Fibroblast of the conjunctiva (primary cell): ENCODE measurements at regions not wholly inside any gene's neighbourhood (a gene's known extent, or its start where the extent isn't known, plus 50 kb on each side); places are given as distances from the start of the nearest gene placed in this dataset.

Source experiments
- DNase-seq: peaks from one replicate; pipeline ENCODE4 v3.0.0-alpha.2; 2010; ENCODE audit warnings: low read depth

DNA sequence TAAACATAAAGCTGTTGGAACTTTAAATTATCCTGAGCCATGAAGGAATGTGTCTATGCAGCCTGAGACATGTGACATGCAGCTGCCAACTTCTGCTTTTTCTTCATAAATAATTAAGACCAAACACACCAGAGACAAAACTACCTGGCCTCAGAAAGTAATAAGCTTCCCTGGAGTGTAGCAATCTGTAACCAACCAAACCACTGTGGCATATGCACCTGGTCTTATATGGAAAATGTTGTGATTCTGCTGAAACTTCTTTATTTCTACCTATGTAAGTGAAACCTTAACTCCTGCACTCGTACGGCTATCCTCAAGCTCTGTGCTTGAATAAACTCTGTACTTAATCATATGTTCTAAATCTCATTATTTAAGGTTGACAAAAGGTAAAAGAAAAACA is 515.0 kb downstream of the TMEM182 start:
- no peak for DNase-seq

DNA sequence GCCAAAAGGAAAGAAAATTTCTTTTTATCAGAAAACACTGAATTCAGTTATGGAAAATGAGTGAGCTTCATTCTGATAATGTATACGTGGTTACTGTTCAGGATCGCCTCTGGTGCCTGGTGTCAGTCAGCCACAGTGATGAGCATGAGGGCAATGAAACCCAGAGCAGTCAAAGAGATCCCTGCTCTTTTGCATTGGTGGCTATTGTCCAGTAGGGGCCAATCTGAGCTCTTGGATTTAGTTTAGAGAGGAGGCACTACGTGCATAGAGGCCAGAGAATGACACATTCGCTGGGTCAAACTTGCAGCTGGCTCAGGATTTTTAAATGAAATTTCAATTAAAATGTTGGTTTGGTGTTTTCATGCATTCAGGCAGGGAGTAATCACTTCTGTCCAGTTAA is 522.9 kb downstream of the TMEM182 start:
- no peak for DNase-seq

DNA sequence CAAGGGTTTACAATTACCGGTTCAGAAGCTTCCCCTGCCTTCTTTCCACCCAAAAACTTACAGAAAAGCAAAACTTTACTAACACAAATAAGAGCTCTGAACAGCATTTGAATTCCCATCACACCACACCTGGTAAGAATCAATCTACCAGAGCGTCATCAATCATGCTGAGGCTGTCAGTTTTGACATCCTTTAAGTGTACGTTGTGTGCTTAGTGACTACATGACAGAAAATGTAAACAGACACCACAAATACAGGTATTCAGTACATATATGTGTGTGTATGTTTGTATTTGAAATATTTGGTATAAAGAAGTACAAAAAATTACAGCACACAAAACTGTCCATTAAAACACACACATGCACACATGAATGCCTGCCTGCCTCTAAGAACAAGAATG is 523.5 kb downstream of the TMEM182 start:
- no peak for DNase-seq

DNA sequence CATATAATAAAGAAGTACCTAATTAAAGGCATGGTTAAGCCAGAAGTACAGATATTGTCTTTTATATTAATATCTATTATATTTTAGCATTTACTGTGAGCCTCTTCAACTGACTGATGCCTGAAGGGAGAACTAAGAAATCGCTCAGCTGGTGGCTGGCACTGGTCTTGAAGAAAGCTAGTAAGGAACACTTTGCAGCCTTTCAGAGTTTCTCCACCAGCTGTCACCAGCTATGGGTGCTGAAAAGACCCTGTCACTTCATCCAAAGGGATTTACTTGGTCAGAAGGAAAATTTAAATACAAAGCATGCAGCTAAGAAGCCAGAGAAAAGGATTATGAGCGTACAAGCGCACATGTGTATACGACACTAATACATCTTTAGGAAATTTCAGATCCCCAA is 525.9 kb downstream of the TMEM182 start:
- DNase-seq = no peak

DNA sequence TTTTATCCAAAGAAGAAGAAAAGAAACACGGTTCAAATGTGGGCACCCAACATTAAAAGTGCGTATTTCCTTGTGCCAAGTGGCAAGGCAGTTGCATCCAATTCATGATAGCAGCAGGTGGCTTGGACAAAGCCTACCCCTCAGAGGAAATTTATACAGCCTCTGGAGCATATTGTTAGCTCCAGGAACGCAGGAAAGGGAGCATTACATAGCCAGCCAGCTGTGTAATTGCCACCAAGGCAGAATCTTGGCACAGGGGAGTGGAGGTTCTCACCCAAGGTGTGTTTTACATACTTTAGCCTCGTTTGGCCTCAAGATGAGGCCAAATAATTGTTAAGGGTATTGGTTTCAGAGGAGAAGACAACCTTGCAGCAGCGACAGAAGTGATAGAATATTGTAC is 526.9 kb downstream of the TMEM182 start:
- DNase-seq = no peak

DNA sequence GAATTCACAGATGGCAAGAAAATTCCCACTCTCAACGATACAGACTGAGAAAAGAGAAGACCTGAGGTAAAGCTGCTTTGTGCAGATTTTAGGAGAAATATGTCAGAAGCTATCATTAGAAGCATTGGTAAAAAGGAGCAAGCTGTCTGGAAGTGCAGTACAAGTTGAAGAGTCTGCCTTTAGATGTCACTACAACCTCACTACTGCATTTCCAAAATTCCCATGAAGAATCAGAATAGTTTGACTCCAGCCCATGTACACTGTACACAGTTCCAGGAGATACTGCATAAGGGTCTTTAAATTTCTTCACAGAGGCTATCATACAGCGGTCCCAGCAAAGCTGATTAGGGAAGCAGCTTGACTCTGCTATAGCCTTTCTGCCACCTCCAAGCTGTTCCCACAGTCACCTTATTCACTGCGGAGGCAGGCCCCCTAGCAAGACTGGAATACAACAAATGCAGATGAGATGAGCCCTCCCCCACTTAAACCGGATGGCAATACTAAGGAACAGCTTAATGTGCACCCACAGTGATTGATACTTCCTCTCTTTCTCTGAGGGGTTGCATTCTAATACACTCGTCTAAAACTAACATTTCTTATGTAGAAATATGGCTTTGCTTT is 527.4 kb downstream of the TMEM182 start:
- no peak for DNase-seq

DNA sequence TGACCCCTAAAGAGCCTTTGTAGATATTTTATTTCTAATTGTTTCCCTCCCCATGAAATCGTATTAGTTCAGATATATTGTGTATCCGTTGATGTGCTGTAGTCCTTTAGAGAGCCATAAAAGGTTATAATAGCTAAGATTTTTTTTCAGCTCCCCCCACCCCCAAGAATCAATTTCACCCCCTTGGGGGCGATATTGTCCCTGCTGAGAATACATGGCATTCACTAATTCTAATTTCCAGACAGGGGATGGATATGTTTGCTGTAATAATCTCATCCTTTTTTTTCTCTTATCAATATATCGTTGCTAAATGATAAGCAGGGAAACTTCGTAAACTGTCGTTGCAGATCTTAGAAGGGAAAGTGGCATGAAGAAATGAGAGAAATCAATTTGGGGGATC is 530.7 kb downstream of the TMEM182 start:
- DNase-seq = no peak

DNA sequence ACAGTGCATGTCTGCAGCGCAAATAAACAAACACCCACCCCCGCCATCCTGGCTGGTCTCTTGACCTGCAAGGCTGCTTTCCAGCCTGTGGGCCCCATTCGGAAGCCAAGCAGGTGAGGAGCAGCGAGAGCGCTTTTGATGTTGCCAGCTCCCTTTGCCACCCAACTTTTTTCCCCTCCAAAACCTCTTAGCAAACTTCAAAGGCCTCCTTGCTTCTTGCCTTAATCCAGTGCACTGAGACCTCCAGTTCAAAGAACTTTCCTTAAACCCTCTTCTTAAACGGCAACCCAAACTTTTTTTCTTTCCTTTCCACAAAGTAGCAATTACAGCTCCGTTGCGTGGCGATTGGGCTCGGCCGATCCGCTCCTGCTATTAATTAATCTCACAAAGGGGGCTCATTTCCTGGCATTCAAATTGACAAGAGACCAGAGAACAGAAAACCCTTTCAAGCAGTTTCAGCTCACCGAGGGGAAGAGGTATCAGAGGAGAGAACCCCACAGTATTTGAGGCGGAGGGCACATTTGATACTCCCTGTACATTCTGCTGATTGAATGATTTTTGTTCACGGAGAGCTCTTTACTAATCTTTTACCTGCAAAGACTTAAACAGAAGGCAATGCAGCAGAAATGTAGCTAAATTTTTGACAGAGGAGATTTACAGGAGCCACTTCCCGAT is 531.4 kb downstream of the TMEM182 start:
- DNase-seq = no peak

DNA sequence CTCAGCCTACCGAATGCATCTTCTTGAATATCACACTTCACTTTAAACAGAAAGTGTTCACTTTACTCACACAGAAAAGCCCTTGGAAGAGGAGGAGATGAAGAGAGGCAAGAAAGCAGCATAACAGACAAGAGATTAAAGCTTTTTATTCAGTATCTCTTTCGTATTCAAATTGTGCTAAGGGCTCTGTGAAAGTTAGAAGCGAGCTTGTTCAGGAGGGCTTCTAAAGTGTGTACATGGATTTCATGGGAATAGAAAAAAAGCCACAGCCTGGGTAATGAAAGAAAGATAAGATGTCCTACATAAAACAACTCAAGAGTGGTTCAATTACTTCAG is 531.9 kb downstream of the TMEM182 start:
- no peak for DNase-seq

DNA sequence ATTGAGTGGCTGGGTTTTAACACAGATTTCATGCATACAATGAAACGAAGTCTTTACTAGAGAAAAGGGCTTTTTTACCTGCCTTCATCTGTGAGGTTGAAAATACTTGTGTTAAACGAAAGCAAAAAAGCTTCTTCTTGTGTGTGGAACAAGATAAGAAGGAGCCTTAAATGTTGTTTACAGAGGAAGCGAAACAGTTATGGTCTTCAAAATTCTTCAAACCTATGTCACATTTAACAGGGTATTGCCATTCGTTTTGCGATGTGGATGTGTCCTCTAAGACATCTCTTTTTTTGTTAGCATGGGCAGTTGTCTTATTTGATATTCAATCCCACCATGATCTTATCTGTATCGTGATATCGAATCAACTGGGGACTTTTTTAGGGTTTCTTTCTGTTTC is 532.6 kb downstream of the TMEM182 start:
- DNase-seq = no peak

DNA sequence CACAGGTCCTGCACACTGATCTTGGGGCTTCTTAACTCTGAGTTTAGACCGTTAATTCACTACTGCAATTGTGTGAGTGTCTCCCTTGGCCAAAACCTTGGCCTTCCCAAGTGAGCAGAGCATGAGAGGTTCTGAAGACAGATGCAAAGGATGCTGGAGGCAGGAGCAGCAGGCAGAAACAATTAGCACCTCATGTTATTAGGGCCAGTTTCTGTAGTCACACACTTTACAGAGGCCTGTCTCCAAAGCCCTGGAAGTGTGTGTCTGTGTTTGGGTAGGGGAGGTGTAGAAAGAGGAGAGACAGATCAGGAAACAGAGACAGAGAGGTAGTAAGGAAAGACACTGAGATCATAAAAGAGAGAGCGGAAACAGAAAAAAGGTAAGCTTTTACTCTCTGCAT is 533.8 kb downstream of the TMEM182 start:
- DNase-seq = no peak

DNA sequence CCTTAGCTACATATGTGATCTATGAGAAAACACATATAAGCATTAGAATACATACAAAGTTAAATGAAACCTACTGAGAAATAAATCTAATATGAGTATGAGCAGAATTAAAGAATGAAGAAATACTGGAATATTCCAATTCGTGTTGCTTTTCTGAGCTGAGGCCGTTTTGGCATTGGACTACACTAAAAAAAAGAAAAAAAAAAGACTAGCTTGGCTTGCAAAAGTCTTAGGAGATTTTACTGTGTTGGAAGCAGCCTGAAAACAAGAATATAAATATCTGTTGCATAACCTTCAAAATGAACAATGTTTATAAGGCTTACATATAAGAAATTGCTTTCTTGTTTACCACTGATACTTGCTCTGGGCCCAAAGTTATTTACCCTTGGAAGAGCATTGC is 562.8 kb downstream of the TMEM182 start:
- no peak for DNase-seq

DNA sequence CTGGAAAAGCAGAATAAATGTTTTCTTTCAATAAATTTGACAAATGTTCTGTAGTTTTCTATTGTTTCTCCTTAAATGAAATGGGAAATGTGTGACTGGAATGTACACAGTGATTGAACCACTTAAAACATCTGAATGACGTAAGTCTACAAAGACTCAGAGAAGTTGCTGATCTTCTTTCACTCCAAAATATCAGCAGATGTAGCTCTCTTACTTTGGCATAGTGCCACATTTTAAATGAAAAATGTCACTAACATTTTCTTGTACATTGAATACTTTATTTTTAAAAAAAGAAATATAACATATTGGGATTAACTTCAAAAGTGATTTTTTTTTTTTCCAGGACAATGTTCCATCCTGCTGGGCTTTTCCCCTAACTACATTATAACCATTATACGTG is 565.6 kb downstream of the TMEM182 start:
- DNase-seq = no peak

DNA sequence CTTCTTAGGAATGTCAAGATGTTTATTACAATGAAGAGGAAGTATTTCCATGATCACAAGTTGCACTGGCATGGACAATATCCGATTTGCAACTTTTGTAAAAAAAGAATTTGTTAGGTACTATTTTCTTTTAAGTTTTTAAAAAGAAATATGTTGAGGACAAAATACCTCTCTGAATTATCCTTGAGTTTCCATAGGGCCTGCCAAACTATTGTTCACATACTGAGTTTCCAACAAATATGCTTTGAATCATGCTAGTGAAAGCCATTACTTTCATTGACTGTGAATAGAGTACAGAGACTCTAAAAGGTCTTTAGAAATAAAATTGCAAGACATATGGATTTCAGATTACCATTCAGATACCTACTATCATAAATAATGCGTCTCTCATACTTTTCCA is 566.1 kb downstream of the TMEM182 start:
- DNase-seq = no peak

DNA sequence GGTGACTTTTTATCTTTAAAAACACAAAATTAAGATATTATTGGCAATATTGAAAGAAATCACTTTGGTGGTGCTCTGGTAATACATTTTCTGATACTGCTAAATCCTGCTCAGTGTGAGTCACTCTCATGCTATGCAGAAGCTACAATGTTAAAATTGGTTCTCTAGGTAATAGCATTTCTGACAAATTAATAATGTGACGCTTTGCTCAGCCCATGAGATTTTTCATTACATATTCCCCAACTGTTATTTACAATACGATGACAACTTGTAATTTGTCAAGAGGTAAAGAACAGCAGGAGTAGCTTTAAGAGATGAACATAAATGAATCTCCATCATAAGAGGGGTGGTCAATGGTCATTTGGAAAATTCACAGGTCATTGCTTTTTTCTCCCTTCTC is 573.6 kb downstream of the TMEM182 start:
- DNase-seq = no peak

DNA sequence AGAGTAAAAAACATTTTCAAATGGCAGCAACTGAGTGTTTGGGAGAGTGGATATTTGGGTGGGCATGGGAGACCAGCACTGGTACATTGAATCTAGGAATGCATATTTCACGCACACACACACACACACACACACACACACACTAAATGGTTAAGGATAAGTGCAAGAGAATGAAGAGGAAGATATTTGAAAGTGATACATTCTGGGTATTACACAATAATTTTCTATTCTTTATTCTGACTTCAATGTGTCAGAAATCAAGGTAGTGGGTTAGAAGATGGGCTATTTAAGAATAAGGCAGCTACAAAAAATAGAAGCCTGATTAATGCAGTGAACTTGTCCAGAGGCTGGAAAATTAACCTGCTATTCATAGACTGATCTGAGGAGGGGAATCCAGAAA is 577.0 kb downstream of the TMEM182 start:
- DNase-seq = no peak

DNA sequence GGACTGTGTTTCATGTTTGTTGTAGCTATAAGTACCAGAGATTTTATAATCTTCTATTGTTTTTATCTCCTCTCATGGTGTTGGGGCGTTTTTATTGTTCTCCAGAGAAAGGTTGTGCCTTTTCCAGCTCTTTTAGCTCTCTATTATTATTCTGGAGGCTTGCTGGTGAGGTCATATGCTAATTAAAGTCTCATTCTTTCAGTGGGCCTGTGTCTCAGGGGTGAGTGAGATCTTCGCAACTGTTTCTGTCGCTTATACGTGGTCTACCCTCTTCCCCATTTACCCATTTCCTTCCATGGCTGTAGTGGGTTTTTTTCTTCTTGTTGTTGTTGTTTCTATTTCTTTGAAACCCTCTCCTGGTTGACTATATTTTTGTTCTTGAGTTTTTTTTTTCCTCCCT is 584.9 kb downstream of the TMEM182 start:
- DNase-seq = no peak

DNA sequence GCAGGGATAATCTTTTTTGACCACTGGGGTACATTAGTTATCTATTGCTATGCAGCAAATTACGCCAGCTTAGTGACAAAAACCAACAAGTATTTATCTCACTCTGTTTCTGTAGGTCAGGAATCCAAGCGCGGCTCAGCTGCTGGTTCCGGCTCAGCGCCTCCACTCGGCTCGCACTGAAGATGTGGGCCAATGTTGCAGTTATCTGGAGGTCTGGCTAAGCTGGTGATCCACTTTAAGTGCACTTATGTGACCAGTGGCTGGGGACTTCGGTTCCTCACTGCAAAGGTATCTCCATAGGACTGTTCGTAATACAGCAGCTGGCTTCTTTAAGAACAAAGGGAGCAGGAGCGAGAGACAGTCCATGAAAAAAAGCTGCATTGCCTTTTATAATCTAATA is 591.9 kb downstream of the TMEM182 start:
- DNase-seq = no peak

DNA sequence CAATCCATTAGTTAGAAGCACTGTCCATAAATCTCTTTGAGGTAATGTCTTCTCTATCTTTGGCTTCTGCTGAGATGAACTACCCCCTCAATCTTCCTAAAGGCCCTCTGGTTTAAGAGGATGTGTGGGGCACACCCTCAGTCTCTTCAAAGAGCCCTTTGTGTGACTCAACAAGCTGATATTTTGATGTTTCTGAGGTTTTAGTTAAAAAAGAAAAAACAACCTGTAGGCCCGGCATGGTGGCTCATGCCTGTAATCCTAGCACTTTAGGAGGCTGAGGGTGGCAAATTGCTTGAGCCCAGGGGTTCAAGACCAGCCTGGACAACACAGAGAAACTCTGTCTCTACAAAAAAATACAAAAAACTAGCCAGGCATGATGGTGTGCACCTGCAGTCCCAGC is 593.5 kb downstream of the TMEM182 start:
- no peak for DNase-seq

DNA sequence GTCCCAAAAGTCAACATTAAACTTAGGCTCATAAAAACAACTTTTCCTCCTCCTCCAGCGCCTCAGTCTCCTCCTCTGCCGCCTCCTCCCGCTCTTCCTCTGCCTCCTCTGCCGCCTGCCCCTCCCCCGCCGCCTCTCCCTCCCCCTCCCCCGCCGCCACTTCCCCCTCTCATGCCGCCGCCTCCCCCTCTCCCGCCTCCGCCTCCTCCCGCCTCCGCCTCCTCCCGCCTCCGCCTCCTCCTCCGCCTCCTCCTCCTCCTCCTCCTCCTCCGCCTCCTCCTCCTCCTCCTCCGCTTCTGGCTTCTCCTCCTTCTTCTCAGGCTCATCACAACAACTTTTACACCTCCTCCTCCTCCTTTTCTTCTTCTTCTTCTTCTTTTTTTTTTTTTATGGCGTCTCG is 599.9 kb downstream of the TMEM182 start:
- no peak for DNase-seq

DNA sequence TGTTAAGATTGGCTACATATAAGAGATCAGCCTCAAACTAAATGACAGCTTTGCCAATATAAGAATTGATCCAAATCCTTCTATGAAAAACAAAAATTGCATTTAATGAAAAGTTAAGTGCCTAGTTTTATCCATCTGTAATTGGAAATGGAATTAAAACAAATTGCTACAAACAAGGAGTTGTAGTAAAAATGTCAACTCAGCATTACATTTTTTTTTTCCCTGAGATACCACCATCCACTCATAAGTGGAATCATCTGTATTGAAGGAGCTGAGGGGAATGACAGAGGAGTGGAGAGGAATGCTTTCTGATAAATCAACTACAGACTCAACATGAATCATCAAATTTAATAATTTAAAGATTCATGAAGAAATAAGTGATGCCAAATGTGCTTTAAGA is 601.8 kb downstream of the TMEM182 start:
- DNase-seq = no peak

DNA sequence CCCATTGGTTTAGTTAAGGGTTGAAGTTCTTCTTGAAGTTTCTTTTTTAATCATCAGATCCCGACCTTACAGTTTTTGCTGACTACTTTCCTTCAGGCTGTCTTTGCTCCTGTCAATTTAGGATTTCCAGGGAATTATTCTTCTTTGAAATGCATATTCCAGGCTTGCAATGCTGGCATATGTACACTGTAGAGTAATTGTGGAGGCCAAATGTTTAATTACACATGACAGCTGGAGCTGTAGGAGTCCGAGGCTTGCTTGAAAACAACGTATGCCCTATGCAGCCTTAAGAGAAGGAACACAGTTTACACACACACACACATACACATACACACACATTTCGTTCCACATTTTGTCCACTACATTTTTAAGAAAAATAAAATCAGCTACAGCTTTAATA is 602.3 kb downstream of the TMEM182 start:
- no peak for DNase-seq

DNA sequence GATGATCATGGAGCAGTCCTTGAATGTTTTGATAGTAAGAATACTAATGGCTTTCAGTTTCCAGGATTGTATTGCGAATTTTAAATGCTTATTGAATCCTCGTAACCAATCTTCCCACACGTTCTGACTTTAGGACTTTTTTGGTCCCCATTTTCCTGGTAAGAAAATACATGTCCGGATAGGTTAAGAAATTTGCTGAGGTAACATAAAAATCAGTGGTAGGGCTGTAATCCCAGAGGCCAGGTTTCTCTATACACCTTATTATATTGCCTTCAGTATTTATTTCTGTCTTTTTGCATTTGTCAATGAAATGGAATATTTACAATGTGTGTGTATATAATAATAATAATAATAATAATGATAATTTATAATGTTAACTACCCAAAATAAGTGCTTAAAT is 603.2 kb downstream of the TMEM182 start:
- no peak for DNase-seq

DNA sequence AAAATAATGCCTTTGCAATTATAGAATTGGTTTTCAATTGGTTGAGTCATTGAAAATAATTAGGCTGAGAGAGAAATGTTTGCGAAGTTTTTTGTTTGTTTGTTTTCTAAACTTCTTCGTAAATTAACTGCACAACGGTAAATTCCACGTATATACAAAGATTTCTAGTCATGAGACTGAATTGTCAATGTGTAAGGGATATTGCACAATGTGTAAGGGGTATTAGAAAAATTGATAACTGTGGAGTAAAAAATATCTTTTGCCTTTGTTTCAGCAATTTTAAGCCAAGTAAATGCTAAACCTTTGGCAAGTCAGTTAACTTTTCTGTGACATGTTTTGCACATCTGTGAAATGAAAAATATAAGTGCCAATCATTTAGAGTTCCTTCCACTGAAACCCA is 606.0 kb downstream of the TMEM182 start:
- no peak for DNase-seq

DNA sequence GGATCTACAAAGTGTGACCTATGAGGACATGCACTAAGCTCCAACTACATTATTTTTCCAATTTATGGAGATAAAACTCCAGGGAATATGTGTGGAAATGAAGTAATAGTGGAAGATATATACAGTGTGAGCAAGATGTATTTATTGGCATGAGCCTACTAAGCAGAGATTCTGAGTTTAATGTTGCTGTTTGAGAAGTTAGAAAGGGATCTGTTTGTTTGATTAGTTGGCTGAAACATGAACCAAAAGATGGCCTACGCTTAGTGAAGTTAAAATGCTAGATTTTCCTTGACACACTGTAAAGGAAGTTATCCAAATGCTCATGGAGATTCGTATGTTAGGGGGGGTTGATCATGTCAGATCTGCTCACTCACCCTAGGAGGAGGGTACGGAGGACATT is 621.7 kb downstream of the TMEM182 start:
- no peak for DNase-seq
